Suprapubic skin (tissue), 4 donors: ENCODE measurements at regions not wholly inside any gene's neighbourhood (a gene's known extent, or its start where the extent isn't known, plus 50 kb on each side); places are given as distances from the start of the nearest gene placed in this dataset.

Experiments
- DNase-seq, 2 donors: peaks; one replicate each; pipeline ENCODE4 v3.0.0-alpha.2; 2019; ENCODE audit warnings: low spot score in 2 of 2
- H3K27ac ChIP-seq: fragments of 200-600 bp; sonication (generic); one replicate; pipeline ENCODE4 v1.5.1; 2019
- H3K27me3 ChIP-seq: fragments of 200-600 bp; sonication (generic); one replicate; pipeline ENCODE4 v1.5.1; 2019
- H3K36me3 ChIP-seq: fragments of 200-600 bp; sonication (generic); one replicate; pipeline ENCODE4 v1.5.1; 2019
- H3K4me1 ChIP-seq: fragments of 200-600 bp; sonication (generic); one replicate; pipeline ENCODE4 v1.5.1; 2019
- H3K4me3 ChIP-seq: fragments of 200-600 bp; sonication (generic); one replicate; pipeline ENCODE4 v1.5.1; 2019; ENCODE audit warnings: mild to moderate bottlenecking
- H3K9me3 ChIP-seq: fragments of 200-600 bp; sonication (generic); one replicate; pipeline ENCODE4 v1.5.1; 2019
- EP300 ChIP-seq: sonication (generic); formaldehyde crosslinking; IDR thresholded peaks from one replicate; pipeline ENCODE4 v1.6.1; 2017; ENCODE audit warnings: antibody characterized with exemption
- POLR2A ChIP-seq, 2 donors: fragments of 450-650 bp; IDR thresholded peaks; one replicate each; pipeline ENCODE4 v1.6.1; 2017; ENCODE audit warnings: antibody characterized with exemption in 2 of 2, mild to moderate bottlenecking in 2 of 2, moderate library complexity in 2 of 2
- POLR2AphosphoS5 ChIP-seq, 3 donors: sonication (generic); formaldehyde crosslinking; IDR thresholded peaks; one replicate each; pipeline ENCODE4 v1.6.1; 2017; ENCODE audit warnings: antibody characterized with exemption in 3 of 3
- WGBS: methylation state at CpG from one replicate; pipeline ENCODE4 v1.1.5; 2018; 5-methylcytosine and 5-hydroxymethylcytosine counted together
- TF ChIP-seq, protein P1 (sequence below), 2 donors: fragments of 200-600 bp in 1 of 2; fragments of 450-650 bp in 1 of 2; sonication (generic) in 1 of 2; IDR thresholded peaks; one replicate each; pipeline ENCODE4 v1.5.1; 2016 to 2019; ENCODE audit warnings: antibody characterized with exemption in 2 of 2, mild to moderate bottlenecking in 1 of 2, moderate library complexity in 1 of 2

DNA sequence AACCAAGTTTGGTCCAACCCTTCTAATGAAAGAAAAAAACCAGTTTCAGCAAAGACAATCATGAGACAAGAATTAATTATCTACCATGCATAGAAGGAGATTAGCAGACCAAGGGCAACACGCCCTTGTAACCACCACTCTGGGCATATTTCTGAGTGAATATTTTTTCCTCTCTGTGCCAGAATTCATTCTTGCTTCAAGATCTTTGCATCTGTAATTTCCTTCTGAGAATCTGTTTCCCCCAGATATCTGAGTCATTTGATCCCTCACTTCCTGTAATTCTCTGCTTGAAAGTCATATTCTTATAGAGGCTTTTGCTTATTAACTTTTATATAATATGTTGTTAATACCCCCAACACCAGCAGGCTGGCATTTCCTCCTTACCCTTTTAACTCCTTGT lies 243.7 kb downstream of the SLC16A7 start:
- no peak overlapping the region for H3K27ac ChIP-seq
- no peak for DNase-seq
- H3K9me3 ChIP-seq, result no peaks in the 10 kb centered on the region
- no peaks in the 10 kb centered on the region for H3K4me1 ChIP-seq
- no peaks in the 10 kb centered on the region for H3K27me3 ChIP-seq
- H3K36me3 ChIP-seq, result no peaks in the 10 kb centered on the region
- H3K4me3 ChIP-seq, result no peak overlapping the region
- TF ChIP-seq, protein P1, sequence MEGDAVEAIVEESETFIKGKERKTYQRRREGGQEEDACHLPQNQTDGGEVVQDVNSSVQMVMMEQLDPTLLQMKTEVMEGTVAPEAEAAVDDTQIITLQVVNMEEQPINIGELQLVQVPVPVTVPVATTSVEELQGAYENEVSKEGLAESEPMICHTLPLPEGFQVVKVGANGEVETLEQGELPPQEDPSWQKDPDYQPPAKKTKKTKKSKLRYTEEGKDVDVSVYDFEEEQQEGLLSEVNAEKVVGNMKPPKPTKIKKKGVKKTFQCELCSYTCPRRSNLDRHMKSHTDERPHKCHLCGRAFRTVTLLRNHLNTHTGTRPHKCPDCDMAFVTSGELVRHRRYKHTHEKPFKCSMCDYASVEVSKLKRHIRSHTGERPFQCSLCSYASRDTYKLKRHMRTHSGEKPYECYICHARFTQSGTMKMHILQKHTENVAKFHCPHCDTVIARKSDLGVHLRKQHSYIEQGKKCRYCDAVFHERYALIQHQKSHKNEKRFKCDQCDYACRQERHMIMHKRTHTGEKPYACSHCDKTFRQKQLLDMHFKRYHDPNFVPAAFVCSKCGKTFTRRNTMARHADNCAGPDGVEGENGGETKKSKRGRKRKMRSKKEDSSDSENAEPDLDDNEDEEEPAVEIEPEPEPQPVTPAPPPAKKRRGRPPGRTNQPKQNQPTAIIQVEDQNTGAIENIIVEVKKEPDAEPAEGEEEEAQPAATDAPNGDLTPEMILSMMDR (IDR thresholded peaks at IDR 0.05), result no peak
- TF ChIP-seq POLR2AphosphoS5 (IDR thresholded peaks at IDR 0.05) (no peak), POLR2A (IDR thresholded peaks at IDR 0.05) (no peak), EP300 (no peak)
- WGBS, result 51% methylated on average over 1 of the region's 1 CpG

DNA sequence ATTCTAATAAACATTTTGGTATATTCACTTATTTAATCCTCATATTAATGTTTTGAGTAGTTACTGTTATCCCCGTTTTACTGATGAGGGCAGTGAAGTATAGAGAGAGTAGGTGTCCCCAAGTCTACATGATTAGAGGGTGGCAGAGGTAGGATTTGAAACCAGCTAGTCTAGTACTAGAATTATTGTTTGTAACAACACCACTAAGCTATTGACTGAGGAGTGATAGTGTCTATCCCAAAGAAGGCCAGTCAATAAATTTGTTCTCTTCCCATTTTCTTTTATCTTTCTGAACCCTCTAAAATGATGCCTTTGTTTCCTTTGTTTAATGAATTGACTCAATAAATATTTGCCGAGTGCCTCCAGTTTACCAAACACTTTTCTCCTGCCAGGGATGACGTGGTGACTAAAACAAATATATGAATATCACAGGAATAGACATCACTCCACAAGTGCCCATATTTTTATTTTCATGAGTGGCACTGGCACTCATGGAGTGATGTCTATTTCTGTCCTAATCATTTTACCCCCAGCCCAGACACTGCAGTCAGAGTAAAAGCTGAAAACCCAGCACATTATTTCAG lies 247.5 kb downstream of the SLC16A7 start:
- DNase-seq, result no peak
- Histone ChIP-seq H3K36me3 (no peaks in the 10 kb centered on the region), H3K4me1 (no peaks in the 10 kb centered on the region), H3K27me3 (no peaks in the 10 kb centered on the region), H3K4me3 (no peak overlapping the region), H3K9me3 (no peaks in the 10 kb centered on the region), H3K27ac (no peak overlapping the region)
- 84% methylated on average over 3 of the region's 3 CpGs for WGBS
- no peak for TF ChIP-seq POLR2AphosphoS5 (IDR thresholded peaks at IDR 0.05)
- TF ChIP-seq, protein P1 (IDR thresholded peaks at IDR 0.05), result no peak
- TF ChIP-seq EP300, result no peak
- no peak for TF ChIP-seq POLR2A (IDR thresholded peaks at IDR 0.05)

DNA sequence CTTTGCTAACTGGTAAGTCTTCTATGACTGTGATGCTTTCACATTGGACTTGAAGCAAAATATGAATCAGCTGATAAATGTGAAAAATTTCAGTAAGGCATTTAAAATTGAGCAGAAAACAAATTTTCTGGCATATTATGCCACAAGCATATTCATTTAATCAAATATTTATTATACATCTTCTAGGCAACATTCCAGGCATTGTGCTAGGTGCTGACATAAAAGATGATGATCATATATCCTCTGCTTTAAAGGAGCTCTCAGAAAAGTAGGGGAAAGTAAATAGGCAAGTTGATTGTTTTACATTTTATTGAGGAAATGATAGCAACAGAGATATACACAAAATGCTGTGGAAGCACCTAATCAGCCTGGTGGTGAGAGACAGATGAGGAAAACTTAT lies 248.9 kb downstream of the SLC16A7 start:
- DNase-seq, result no peak
- Histone ChIP-seq H3K27me3 (no peaks in the 10 kb centered on the region), H3K9me3 (no peaks in the 10 kb centered on the region), H3K4me1 (no peaks in the 10 kb centered on the region), H3K4me3 (no peak overlapping the region), H3K27ac (no peak overlapping the region), H3K36me3 (no peaks in the 10 kb centered on the region)
- TF ChIP-seq POLR2A (IDR thresholded peaks at IDR 0.05), result no peak
- TF ChIP-seq EP300, result no peak
- TF ChIP-seq, protein P1 (IDR thresholded peaks at IDR 0.05), result no peak
- no peak for TF ChIP-seq POLR2AphosphoS5 (IDR thresholded peaks at IDR 0.05)

DNA sequence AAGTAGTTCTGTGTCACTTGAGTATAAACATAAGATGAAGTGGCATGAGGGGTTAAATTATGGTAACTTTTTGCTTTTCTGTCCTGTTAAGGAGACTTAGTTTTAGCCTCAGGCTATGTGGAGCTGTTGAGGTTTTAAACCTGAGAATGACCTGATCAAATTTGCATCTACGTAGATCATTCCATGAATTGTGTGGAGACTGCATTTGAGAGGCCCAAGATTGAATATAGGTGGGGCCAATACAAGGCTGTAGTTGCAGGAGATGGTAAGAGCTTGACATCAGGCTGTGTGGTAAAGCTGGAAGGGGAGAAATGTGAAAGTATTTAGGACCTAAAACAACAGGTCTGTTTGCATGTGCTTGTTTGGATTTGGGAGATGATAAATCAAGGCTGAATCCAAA lies 249.5 kb downstream of the SLC16A7 start:
- WGBS, result 86% methylated on average over 1 of the region's 1 CpG
- Histone ChIP-seq H3K4me3 (no peak overlapping the region), H3K9me3 (no peaks in the 10 kb centered on the region), H3K27ac (no peak overlapping the region), H3K4me1 (no peaks in the 10 kb centered on the region), H3K27me3 (no peaks in the 10 kb centered on the region), H3K36me3 (no peaks in the 10 kb centered on the region)
- no peak for DNase-seq
- TF ChIP-seq EP300 (no peak), POLR2A (IDR thresholded peaks at IDR 0.05) (no peak), POLR2AphosphoS5 (IDR thresholded peaks at IDR 0.05) (no peak)
- TF ChIP-seq, protein P1 (IDR thresholded peaks at IDR 0.05), result no peak

DNA sequence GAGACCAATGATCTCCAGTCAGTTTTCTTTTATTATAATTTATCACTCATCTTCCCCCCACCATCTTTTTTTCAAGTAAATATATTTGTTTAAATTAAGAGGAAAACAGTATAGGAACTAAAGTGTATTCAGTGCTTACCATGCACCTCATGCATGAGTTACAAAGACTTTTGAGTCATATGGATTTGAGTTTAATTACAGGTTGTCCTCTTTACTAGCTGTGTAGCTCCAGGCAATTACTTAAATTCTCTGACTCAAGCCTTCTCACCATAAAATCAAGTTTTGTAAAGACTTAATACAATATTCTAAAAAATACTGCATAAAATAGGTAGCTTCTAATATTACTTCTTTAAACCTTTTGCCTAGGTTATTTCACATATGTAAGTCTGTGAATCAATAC lies 251.3 kb downstream of the SLC16A7 start:
- no peaks in the 10 kb centered on the region for H3K9me3 ChIP-seq
- H3K27me3 ChIP-seq, result no peaks in the 10 kb centered on the region
- H3K4me3 ChIP-seq, result no peak overlapping the region
- H3K27ac ChIP-seq, result no peak overlapping the region
- TF ChIP-seq POLR2AphosphoS5 (IDR thresholded peaks at IDR 0.05) (no peak), EP300 (no peak), POLR2A (IDR thresholded peaks at IDR 0.05) (no peak)
- TF ChIP-seq, protein P1 (IDR thresholded peaks at IDR 0.05), result no peak
- no peaks in the 10 kb centered on the region for H3K36me3 ChIP-seq
- no peaks in the 10 kb centered on the region for H3K4me1 ChIP-seq
- DNase-seq, result no peak
